Liver (tissue), 3 donors: ENCODE measurements at regions not wholly inside any gene's neighbourhood (a gene's known extent, or its start where the extent isn't known, plus 50 kb on each side); places are given as distances from the start of the nearest gene placed in this dataset.

ENCODE experiments used
- RAD21 ChIP-seq, 2 donors: IDR thresholded peaks; 2 replicates each; pipeline ENCODE4 v1.6.1; 2016; ENCODE audit warnings: antibody characterized with exemption in 2 of 2, mild to moderate bottlenecking in 2 of 2
- REST ChIP-seq: IDR thresholded peaks from 2 replicates; pipeline ENCODE4 v1.6.1; 2016; ENCODE audit warnings: antibody characterized with exemption, mild to moderate bottlenecking
- TF ChIP-seq, protein P1 (sequence below): fragments of 150-350 bp; IDR thresholded peaks from 2 replicates; pipeline ENCODE4 v1.5.1; 2017; ENCODE audit warnings: improper control_type of control experiment, low read depth, low read length; ENCODE audit not compliant: missing input control
- donor health status: healthy.
- donor health status: healthy.

- TF ChIP-seq RAD21 (IDR thresholded peaks at IDR 0.05), result no peak
- TF ChIP-seq, protein P1, sequence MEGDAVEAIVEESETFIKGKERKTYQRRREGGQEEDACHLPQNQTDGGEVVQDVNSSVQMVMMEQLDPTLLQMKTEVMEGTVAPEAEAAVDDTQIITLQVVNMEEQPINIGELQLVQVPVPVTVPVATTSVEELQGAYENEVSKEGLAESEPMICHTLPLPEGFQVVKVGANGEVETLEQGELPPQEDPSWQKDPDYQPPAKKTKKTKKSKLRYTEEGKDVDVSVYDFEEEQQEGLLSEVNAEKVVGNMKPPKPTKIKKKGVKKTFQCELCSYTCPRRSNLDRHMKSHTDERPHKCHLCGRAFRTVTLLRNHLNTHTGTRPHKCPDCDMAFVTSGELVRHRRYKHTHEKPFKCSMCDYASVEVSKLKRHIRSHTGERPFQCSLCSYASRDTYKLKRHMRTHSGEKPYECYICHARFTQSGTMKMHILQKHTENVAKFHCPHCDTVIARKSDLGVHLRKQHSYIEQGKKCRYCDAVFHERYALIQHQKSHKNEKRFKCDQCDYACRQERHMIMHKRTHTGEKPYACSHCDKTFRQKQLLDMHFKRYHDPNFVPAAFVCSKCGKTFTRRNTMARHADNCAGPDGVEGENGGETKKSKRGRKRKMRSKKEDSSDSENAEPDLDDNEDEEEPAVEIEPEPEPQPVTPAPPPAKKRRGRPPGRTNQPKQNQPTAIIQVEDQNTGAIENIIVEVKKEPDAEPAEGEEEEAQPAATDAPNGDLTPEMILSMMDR, result no peak
- no peak for TF ChIP-seq REST
Observed at GRCh38 chr18:43681661-43682060, 404.4 kb upstream of the SYT4 start.
